ES-I3 (cell line): ENCODE measurements at regions not wholly inside any gene's neighbourhood (a gene's known extent, or its start where the extent isn't known, plus 50 kb on each side); places are given as distances from the start of the nearest gene placed in this dataset.

Experiments
- H3K36me3 ChIP-seq: 2 replicates; pipeline ENCODE4 v1.6.1; 2013; ENCODE audit warnings: mild to moderate bottlenecking, low read length, control low read depth, moderate library complexity; ENCODE audit not compliant: insufficient read depth
- H3K4me1 ChIP-seq: 2 replicates; pipeline ENCODE4 v1.6.1; 2013; ENCODE audit warnings: mild to moderate bottlenecking, control low read depth, low read length; ENCODE audit not compliant: insufficient read depth
- H3K9ac ChIP-seq: 2 replicates; pipeline ENCODE4 v1.6.1; 2013; ENCODE audit warnings: low read depth, mild to moderate bottlenecking, low read length, moderate library complexity
- H3K9me3 ChIP-seq: 2 replicates; pipeline ENCODE4 v1.6.1; 2013; ENCODE audit warnings: mild to moderate bottlenecking, low read length, moderate library complexity; ENCODE audit not compliant: control insufficient read depth, insufficient read depth

GRCh38 chr18:75638776-75639471 lies 211.4 kb upstream of the SMIM21 start:
- Histone ChIP-seq H3K4me1 (peaks cover 12% of the 10 kb centered on the region), H3K36me3 (no peaks in the 10 kb centered on the region), H3K9me3 (no peaks in the 10 kb centered on the region; the same call in 1 of the 2 replicates), H3K9ac (peak overlapping the region; percentile 51; the same call in 1 of the 2 replicates)

GRCh38 chr18:75638223-75638775 lies 210.8 kb upstream of the SMIM21 start:
- H3K36me3 ChIP-seq, result no peaks in the 10 kb centered on the region
- H3K9me3 ChIP-seq, result no peaks in the 10 kb centered on the region; the same call in 1 of the 2 replicates
- peak overlapping the region; percentile 51; the same call in 1 of the 2 replicates for H3K9ac ChIP-seq
- H3K4me1 ChIP-seq, result peaks cover 12% of the 10 kb centered on the region

- peaks cover 12% of the 10 kb centered on the region for H3K4me1 ChIP-seq
- no peaks in the 10 kb centered on the region; the same call in 1 of the 2 replicates for H3K9me3 ChIP-seq
- H3K36me3 ChIP-seq, result no peaks in the 10 kb centered on the region
- H3K9ac ChIP-seq, result no peak overlapping the region
These were observed 207.6 kb upstream of the SMIM21 start for GRCh38 chr18:75635096-75635495.

- no peaks in the 10 kb centered on the region for H3K4me1 ChIP-seq
- no peaks in the 10 kb centered on the region for H3K36me3 ChIP-seq
- no peaks in the 10 kb centered on the region for H3K9me3 ChIP-seq
- H3K9ac ChIP-seq, result no peak overlapping the region
These were observed 198.5 kb upstream of the SMIM21 start for GRCh38 chr18:75625966-75626365.

GRCh38 chr18:75624869-75625268 lies 197.4 kb upstream of the SMIM21 start:
- H3K4me1 ChIP-seq, result no peaks in the 10 kb centered on the region
- H3K9ac ChIP-seq, result no peak overlapping the region
- H3K9me3 ChIP-seq, result no peaks in the 10 kb centered on the region
- H3K36me3 ChIP-seq, result no peaks in the 10 kb centered on the region

GRCh38 chr18:75621818-75622217 lies 194.3 kb upstream of the SMIM21 start:
- H3K9ac ChIP-seq, result no peak overlapping the region
- no peaks in the 10 kb centered on the region for H3K36me3 ChIP-seq
- H3K9me3 ChIP-seq, result no peaks in the 10 kb centered on the region
- no peaks in the 10 kb centered on the region for H3K4me1 ChIP-seq

GRCh38 chr18:75618146-75618545 lies 190.6 kb upstream of the SMIM21 start:
- H3K9me3 ChIP-seq, result no peaks in the 10 kb centered on the region
- no peak overlapping the region for H3K9ac ChIP-seq
- no peaks in the 10 kb centered on the region for H3K4me1 ChIP-seq
- H3K36me3 ChIP-seq, result no peaks in the 10 kb centered on the region

- no peaks in the 10 kb centered on the region for H3K36me3 ChIP-seq
- H3K9me3 ChIP-seq, result no peaks in the 10 kb centered on the region
- H3K9ac ChIP-seq, result no peak overlapping the region
- peaks cover 5% of the 10 kb centered on the region; the same call in 1 of the 2 replicates for H3K4me1 ChIP-seq
These were observed 185.0 kb upstream of the SMIM21 start for GRCh38 chr18:75612456-75612855.

- H3K9me3 ChIP-seq, result no peaks in the 10 kb centered on the region
- no peaks in the 10 kb centered on the region for H3K36me3 ChIP-seq
- H3K4me1 ChIP-seq, result peaks cover 2% of the 10 kb centered on the region; the same call in 1 of the 2 replicates
- no peak overlapping the region for H3K9ac ChIP-seq
These were observed 180.2 kb upstream of the SMIM21 start for GRCh38 chr18:75607701-75608100.

GRCh38 chr18:75592527-75592926 lies 165.0 kb upstream of the SMIM21 start:
- Histone ChIP-seq H3K4me1 (no peaks in the 10 kb centered on the region), H3K36me3 (no peaks in the 10 kb centered on the region), H3K9me3 (peaks cover 6% of the 10 kb centered on the region; the same call in 1 of the 2 replicates), H3K9ac (no peak overlapping the region)

- H3K36me3 ChIP-seq, result no peaks in the 10 kb centered on the region
- H3K9me3 ChIP-seq, result peaks cover 1% of the 10 kb centered on the region; the same call in 1 of the 2 replicates
- H3K9ac ChIP-seq, result no peak overlapping the region
- no peaks in the 10 kb centered on the region for H3K4me1 ChIP-seq
These were observed 160.9 kb upstream of the SMIM21 start for GRCh38 chr18:75588412-75588811.

GRCh38 chr18:75587131-75587530 lies 159.6 kb upstream of the SMIM21 start:
- H3K9me3 ChIP-seq, result no peaks in the 10 kb centered on the region
- H3K4me1 ChIP-seq, result no peaks in the 10 kb centered on the region
- H3K36me3 ChIP-seq, result no peaks in the 10 kb centered on the region
- no peak overlapping the region for H3K9ac ChIP-seq

- Histone ChIP-seq H3K36me3 (no peaks in the 10 kb centered on the region), H3K9me3 (no peaks in the 10 kb centered on the region), H3K4me1 (no peaks in the 10 kb centered on the region), H3K9ac (no peak overlapping the region)
These were observed 158.8 kb upstream of the SMIM21 start for GRCh38 chr18:75586130-75586889.

GRCh38 chr18:75582940-75583339 lies 155.4 kb upstream of the SMIM21 start:
- no peaks in the 10 kb centered on the region for H3K4me1 ChIP-seq
- H3K9me3 ChIP-seq, result no peaks in the 10 kb centered on the region
- no peaks in the 10 kb centered on the region for H3K36me3 ChIP-seq
- no peak overlapping the region for H3K9ac ChIP-seq
